ENCODE measurements at regions not wholly inside any gene's neighbourhood (a gene's known extent, or its start where the extent isn't known, plus 50 kb on each side); places are given as distances from the start of the nearest gene placed in this dataset.

DNA sequence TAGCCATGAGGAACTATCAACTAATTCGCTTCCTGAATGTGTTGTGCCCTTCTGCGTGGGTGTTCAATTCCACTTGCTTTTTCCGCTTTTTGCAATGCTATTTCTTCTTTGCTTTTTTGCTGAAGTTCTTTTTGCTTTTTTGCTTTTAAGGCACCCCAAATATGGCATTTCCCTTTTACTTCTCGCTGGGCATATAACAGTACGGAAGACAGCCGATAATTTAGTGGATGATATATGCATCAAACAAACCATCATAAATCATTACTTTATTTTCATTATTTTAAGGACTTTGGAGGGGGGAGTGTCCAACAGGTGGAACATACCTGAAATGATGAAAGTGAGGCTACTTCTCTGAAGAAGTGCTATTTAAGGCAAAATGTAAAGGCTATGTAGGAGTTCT is 277.0 kb upstream of the MTPN start:
- Histone ChIP-seq H3K56ac (replicated peaks; ENCODE audit: insufficient read length, low read depth, low read length) (no peak overlapping the region), H2BK120ac (replicated peaks; ENCODE audit: low read depth, low read length) (no peak overlapping the region), H4K91ac (replicated peaks; ENCODE audit: insufficient read length, low read length) (no peak overlapping the region), H3K79me2 (ENCODE audit: control insufficient read depth in 1 of 2, insufficient read depth in 2 of 2, low read length in 2 of 2) (no peaks in the 10 kb centered on the region), H3K18ac (ENCODE audit: extremely low read depth, low read length) (no peak overlapping the region), H2BK5ac (ENCODE audit: low read depth, low read length) (no peak overlapping the region), H3K9ac (replicated peaks in 1 of 4; ENCODE audit: extremely low read depth in 1 of 4, low read depth in 3 of 4, low read length in 3 of 4) (no peak overlapping the region), H2AK5ac (ENCODE audit: low read depth, low read length) (no peak overlapping the region), H2AFZ (ENCODE audit: low read length) (no peak overlapping the region), H4K8ac (ENCODE audit: extremely low read depth, insufficient read depth, low read length) (no peak overlapping the region), H3K23me2 (ENCODE audit: low read depth, low read length) (no peaks in the 10 kb centered on the region), H3K4me2 (ENCODE audit: insufficient read depth in 1 of 2, low read depth in 2 of 2, low read length in 2 of 2) (no peak overlapping the region), H4K20me1 (replicated peaks in 1 of 2; ENCODE audit: control insufficient read depth in 1 of 2, insufficient read depth in 2 of 2, low read length in 2 of 2) (no peaks in the 10 kb centered on the region), H3K9me3 (ENCODE audit: insufficient read depth in 2 of 2, low read depth in 1 of 2, low read length in 1 of 2) (no peaks in the 10 kb centered on the region), H3K27me3 (replicated peaks in 1 of 4; ENCODE audit: control insufficient read depth in 3 of 4, extremely low read depth in 1 of 4, insufficient read depth in 3 of 4, low read length in 3 of 4) (no peaks in the 10 kb centered on the region), H4K5ac (ENCODE audit: insufficient read length, low read depth, low read length) (no peak overlapping the region), H3K4me3 (ENCODE audit: extremely low read depth in 1 of 4, insufficient read depth in 2 of 4, low read depth in 3 of 4, low read length in 4 of 4) (no peak overlapping the region), H3K14ac (ENCODE audit: insufficient read length) (no peak overlapping the region), H2BK20ac (ENCODE audit: low read length) (no peak overlapping the region), H3K27ac (ENCODE audit: low read depth, low read length) (no peak overlapping the region), H3K23ac (ENCODE audit: insufficient read length) (no peak overlapping the region), H2BK12ac (ENCODE audit: low read depth, low read length) (no peak overlapping the region), H3K79me1 (ENCODE audit: low read depth, low read length) (no peaks in the 10 kb centered on the region), H2BK15ac (ENCODE audit: low read length) (no peak overlapping the region), H3K4me1 (replicated peaks in 1 of 4; ENCODE audit: control insufficient read depth in 3 of 4, insufficient read depth in 4 of 4, low read length in 3 of 4) (no peaks in the 10 kb centered on the region), H3K4ac (replicated peaks; ENCODE audit: insufficient read length, low read depth, low read length) (no peak overlapping the region), H3K36me3 (ENCODE audit: control insufficient read depth in 2 of 4, insufficient read depth in 4 of 4, low read length in 3 of 4) (no peaks in the 10 kb centered on the region)
- no peak for FAIRE-seq
- 86% methylated on average over 6 of the region's 6 CpGs; no CpG with 5 or more reads in 1 of the 2 experiments for WGBS, 2 experiments (ENCODE audit: extremely low coverage in 1 of 2, insufficient coverage in 1 of 2, insufficient read length in 1 of 2, insufficient replicate concordance in 2 of 2, low coverage in 1 of 2, low lambda C conversion rate in 2 of 2, missing lambda C conversion rate in 1 of 2)
- no peak for TF ChIP-seq RBBP5 (IDR thresholded peaks at IDR 0.05; ENCODE audit: borderline replicate concordance, low read depth, low read length)
- no peak for TF ChIP-seq KDM4A (IDR thresholded peaks at IDR 0.05; ENCODE audit: low read depth, low read length, severe bottlenecking)
- TF ChIP-seq MAX (IDR thresholded peaks at IDR 0.05) = no peak
- TF ChIP-seq TCF12 (IDR thresholded peaks at IDR 0.05; ENCODE audit: low read depth, low read length) = no peak
- TF ChIP-seq EP300 (IDR thresholded peaks at IDR 0.05; ENCODE audit: borderline replicate concordance in 1 of 2, low read depth in 2 of 2, low read length in 2 of 2) = no peak
- no peak for TF ChIP-seq SIN3A (conservative IDR thresholded peaks at IDR 0.05 in 1 of 2, IDR thresholded peaks at IDR 0.05 in 1 of 2; ENCODE audit: low read depth in 1 of 2, low read length in 2 of 2)
- TF ChIP-seq CEBPB (IDR thresholded peaks at IDR 0.05; ENCODE audit: low read depth, low read length) = no peak
- no peak for TF ChIP-seq CHD1 (IDR thresholded peaks at IDR 0.05; ENCODE audit: low read depth, low read length)
- TF ChIP-seq YY1 (IDR thresholded peaks at IDR 0.05; ENCODE audit: low read depth, low read length) = no peak
- no peak for TF ChIP-seq GABPA (IDR thresholded peaks at IDR 0.05; ENCODE audit: borderline replicate concordance, insufficient read depth, low read length)
- TF ChIP-seq RFX5 (IDR thresholded peaks at IDR 0.05; ENCODE audit: borderline replicate concordance, low read depth, low read length) = no peak
- POLR2A ChIA-PET (ENCODE audit: partially characterized antibody) = no interaction called here
- CTCF ChIA-PET (ENCODE audit: partially characterized antibody) = no interaction called here
- DNase-seq (ENCODE audit: low read depth in 1 of 2, low spot score in 2 of 2) = no peak
